ENCODE measurements at regions not wholly inside any gene's neighbourhood (a gene's known extent, or its start where the extent isn't known, plus 50 kb on each side); places are given as distances from the start of the nearest gene placed in this dataset.

DNA sequence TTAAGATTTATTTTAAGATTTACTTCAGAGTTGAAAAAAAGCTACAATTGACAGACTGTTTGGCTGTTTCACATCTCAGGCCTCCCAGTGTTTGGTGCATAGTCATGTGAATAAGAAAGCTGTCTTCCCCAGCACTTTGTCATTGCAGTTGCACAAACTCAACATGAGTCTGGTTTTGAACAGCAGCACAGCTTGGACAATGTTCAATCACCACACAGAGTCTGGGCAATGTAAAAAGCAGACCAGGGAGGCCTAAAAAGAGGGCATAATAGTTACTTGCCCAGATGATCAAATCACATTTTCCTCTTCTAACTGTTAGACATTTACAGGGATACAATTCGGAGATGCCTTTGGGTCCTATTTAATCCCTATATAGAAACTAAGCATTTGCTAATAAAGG lies 1055.0 kb downstream of the RPA4 start:
- Mint-ChIP-seq H3K36me3 (ENCODE audit: low read depth) (no peaks in the 10 kb centered on the region), H3K27ac (no peak overlapping the region), H3K4me1 (ENCODE audit: low read depth) (no peaks in the 10 kb centered on the region), H3K9me3 (no peaks in the 10 kb centered on the region), H3K27me3 (no peaks in the 10 kb centered on the region), H3K4me3 (no peak overlapping the region)
- POLR2A ChIA-PET = no interaction called here
- intact Hi-C loops (cut with micrococcal nuclease) = no loop called here
- ATAC-seq = no peak
- TF ChIP-seq, protein P1, sequence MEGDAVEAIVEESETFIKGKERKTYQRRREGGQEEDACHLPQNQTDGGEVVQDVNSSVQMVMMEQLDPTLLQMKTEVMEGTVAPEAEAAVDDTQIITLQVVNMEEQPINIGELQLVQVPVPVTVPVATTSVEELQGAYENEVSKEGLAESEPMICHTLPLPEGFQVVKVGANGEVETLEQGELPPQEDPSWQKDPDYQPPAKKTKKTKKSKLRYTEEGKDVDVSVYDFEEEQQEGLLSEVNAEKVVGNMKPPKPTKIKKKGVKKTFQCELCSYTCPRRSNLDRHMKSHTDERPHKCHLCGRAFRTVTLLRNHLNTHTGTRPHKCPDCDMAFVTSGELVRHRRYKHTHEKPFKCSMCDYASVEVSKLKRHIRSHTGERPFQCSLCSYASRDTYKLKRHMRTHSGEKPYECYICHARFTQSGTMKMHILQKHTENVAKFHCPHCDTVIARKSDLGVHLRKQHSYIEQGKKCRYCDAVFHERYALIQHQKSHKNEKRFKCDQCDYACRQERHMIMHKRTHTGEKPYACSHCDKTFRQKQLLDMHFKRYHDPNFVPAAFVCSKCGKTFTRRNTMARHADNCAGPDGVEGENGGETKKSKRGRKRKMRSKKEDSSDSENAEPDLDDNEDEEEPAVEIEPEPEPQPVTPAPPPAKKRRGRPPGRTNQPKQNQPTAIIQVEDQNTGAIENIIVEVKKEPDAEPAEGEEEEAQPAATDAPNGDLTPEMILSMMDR (IDR thresholded peaks at IDR 0.05) = no peak
- no peak for DNase-seq
- CTCF ChIA-PET = no interaction called here

DNA sequence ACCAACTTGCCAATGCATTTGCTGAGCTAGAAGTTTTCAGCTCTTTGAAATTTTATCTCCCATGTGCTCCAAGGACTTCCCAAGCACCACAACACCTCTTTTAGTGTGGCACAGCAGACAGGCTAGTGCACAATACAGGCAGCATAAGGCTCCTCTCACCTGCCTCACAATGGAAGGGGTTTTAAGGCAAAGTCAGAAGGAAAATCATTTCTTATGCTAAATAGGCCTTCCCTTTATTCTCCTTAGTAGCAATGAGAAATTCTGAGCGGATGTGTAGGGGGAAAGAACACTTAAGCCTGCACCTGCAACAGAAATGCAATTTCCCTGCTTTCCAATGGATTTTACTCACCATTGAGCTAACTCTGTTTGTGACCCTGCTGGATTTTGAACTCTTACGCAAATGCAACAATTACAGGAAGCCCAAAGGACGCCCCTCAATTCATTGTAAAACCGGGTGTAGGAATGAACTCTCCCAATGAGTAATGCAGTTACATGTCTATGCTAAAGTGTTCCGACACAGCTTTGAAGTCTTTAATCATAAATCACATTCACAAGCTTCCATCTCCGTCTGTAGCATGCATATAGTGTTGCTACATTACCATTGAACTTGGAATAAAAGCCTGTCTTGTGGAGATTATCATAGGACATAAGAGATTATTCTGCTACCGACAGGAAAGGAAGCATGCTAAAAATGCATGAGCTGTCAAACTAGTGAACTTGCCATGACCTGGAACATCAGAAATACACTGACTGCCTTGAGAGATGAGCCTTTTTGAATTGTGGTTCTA lies 1084.9 kb downstream of the RPA4 start:
- no peak overlapping the region for H3K4me3 Mint-ChIP-seq
- no peaks in the 10 kb centered on the region for H3K4me1 Mint-ChIP-seq (ENCODE audit: low read depth)
- H3K27me3 Mint-ChIP-seq = no peaks in the 10 kb centered on the region
- CTCF ChIA-PET = no interaction called here
- intact Hi-C loops (cut with micrococcal nuclease) = no loop called here
- TF ChIP-seq, protein P1 (IDR thresholded peaks at IDR 0.05) = no peak
- POLR2A ChIA-PET = no interaction called here
- ATAC-seq (no peak), DNase-seq (no peak)
- H3K9me3 Mint-ChIP-seq = peaks cover 1% of the 10 kb centered on the region
- no peak overlapping the region for H3K27ac Mint-ChIP-seq
- H3K36me3 Mint-ChIP-seq (ENCODE audit: low read depth) = no peaks in the 10 kb centered on the region

DNA sequence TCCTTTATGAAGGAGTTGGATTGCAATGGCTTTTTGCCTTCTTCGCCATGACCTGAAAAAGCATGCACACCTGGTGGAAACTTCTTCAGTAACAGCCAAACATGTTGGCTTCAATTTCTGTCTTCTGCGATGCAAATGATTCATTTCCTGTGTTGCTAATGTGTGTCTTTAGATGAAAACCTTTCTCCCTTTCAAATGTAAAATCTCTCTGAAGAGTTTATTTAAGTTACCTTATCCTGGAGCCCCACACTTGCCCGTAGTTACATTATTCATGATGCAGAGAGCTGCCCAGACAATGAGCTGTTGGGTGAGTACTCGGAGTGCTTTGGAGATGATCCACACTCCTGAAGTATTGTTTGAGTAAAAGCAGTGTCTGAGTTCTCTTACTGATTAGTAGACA lies 1100.9 kb downstream of the RPA4 start:
- intact Hi-C loops (cut with micrococcal nuclease) = no loop called here
- Mint-ChIP-seq H3K4me3 (no peak overlapping the region), H3K27ac (no peak overlapping the region), H3K36me3 (ENCODE audit: low read depth) (no peaks in the 10 kb centered on the region), H3K27me3 (no peaks in the 10 kb centered on the region), H3K4me1 (ENCODE audit: low read depth) (no peaks in the 10 kb centered on the region), H3K9me3 (no peaks in the 10 kb centered on the region)
- TF ChIP-seq, protein P1 (IDR thresholded peaks at IDR 0.05) = no peak
- ATAC-seq (no peak), DNase-seq (no peak)
- POLR2A ChIA-PET = no interaction called here
- CTCF ChIA-PET = no interaction called here

DNA sequence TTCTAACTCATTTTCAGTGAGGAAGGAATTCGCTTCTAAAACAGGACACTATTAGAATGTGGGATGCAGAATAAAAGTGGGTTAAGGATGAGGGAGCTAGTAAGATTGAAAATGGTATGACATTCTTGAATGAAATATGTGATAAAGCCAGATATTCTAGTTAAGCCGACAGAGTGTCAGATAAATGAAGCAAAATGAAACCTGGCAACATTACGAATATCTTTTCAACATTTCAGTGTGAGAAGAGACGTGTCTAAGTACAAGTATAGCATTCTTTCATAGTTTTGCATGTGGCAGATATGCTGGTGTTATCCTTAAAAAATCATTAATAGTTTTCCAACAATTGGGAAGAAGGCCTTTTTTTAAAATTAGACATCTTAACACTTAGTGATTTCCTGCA lies 1101.4 kb downstream of the RPA4 start:
- Mint-ChIP-seq H3K27ac (no peak overlapping the region), H3K4me1 (ENCODE audit: low read depth) (no peaks in the 10 kb centered on the region), H3K36me3 (ENCODE audit: low read depth) (no peaks in the 10 kb centered on the region), H3K27me3 (no peaks in the 10 kb centered on the region), H3K9me3 (no peaks in the 10 kb centered on the region), H3K4me3 (no peak overlapping the region)
- DNase-seq = no peak
- TF ChIP-seq, protein P1 (IDR thresholded peaks at IDR 0.05) = no peak
- ChIA-PET POLR2A (no interaction called here), CTCF (no interaction called here)
- no peak for ATAC-seq
- intact Hi-C loops (cut with micrococcal nuclease) = no loop called here

DNA sequence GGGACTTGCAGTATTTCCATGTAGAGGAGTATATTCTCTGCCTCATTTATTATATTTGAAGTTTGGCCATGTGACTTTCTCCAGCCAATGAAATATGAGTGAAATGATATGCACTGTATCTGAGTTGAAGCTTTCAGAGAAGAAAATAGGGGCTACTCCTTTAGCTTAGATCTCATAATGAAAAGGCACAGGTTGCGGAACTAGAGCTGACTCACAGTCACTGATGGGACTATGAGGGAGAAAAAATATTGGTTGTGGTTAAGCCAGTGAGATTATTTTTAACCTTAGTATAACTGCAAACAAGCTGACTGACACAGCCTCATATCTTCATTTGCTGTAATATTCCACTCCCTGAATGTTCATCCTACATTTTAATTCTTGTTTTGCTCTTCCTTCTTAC lies 1104.3 kb downstream of the RPA4 start:
- H3K9me3 Mint-ChIP-seq = peaks cover 2% of the 10 kb centered on the region
- intact Hi-C loops (cut with micrococcal nuclease) = no loop called here
- DNase-seq (no peak), ATAC-seq (no peak)
- no peak overlapping the region for H3K27ac Mint-ChIP-seq
- H3K4me3 Mint-ChIP-seq = no peak overlapping the region
- TF ChIP-seq, protein P1 (IDR thresholded peaks at IDR 0.05) = no peak
- ChIA-PET POLR2A (no interaction called here), CTCF (no interaction called here)
- H3K4me1 Mint-ChIP-seq (ENCODE audit: low read depth) = no peaks in the 10 kb centered on the region
- no peaks in the 10 kb centered on the region for H3K36me3 Mint-ChIP-seq (ENCODE audit: low read depth)
- H3K27me3 Mint-ChIP-seq = no peaks in the 10 kb centered on the region

All from activated CD8-positive, alpha-beta T cell treated with anti-CD3 and anti-CD28 coated beads for 36 hours (primary cell).